ENCODE measurements at regions not wholly inside any gene's neighbourhood (a gene's known extent, or its start where the extent isn't known, plus 50 kb on each side); places are given as distances from the start of the nearest gene placed in this dataset.

GRCh38 chr6:134624781-134625180 lies 306.9 kb upstream of the SGK1 start:
- H3K4me3 Mint-ChIP-seq, result no peak overlapping the region
- H3K4me2 ChIP-seq, result no peak overlapping the region
- no peak for TF ChIP-seq EZH2 (IDR thresholded peaks at IDR 0.05)
- TF ChIP-seq EZH2phosphoT487 (IDR thresholded peaks at IDR 0.05), result no peak
- TF ChIP-seq CTCF (IDR thresholded peaks at IDR 0.05), result no peak

GRCh38 chr6:134623401-134623800 lies 305.5 kb upstream of the SGK1 start:
- Histone ChIP-seq H3K9ac (no peak overlapping the region), H3K27me3 (no peaks in the 10 kb centered on the region), H3K36me3 (no peaks in the 10 kb centered on the region), H3K4me3 (no peak overlapping the region), H4K20me1 (ENCODE audit: low read depth) (no peaks in the 10 kb centered on the region), H3K27ac (peak overlapping the region; percentile 80), H3F3A (ENCODE audit: low read depth) (peaks cover 22% of the 10 kb centered on the region), H3K4me1 (peaks cover 10% of the 10 kb centered on the region), H3K4me2 (no peak overlapping the region), H2AFZ (replicated peaks) (no peak overlapping the region), H3K9me3 (ENCODE audit: low read depth) (no peaks in the 10 kb centered on the region), H3K79me2 (ENCODE audit: low read depth) (no peaks in the 10 kb centered on the region)
- H3K27me3 Mint-ChIP-seq (ENCODE audit: insufficient read depth, low read depth), result no peaks in the 10 kb centered on the region
- H3K9me3 Mint-ChIP-seq, result no peaks in the 10 kb centered on the region
- TF ChIP-seq EZH2 (IDR thresholded peaks at IDR 0.05) (no peak), EZH2phosphoT487 (IDR thresholded peaks at IDR 0.05) (no peak), CTCF (IDR thresholded peaks at IDR 0.05) (no peak)
- peak overlapping the region; percentile 57 for H3K27ac Mint-ChIP-seq
- H3K4me1 Mint-ChIP-seq, result peaks cover 20% of the 10 kb centered on the region
- H3K4me3 Mint-ChIP-seq, result no peak overlapping the region
- no peaks in the 10 kb centered on the region for H3K36me3 Mint-ChIP-seq
- no peak for DNase-seq (ENCODE audit: low spot score)

More at GRCh38 chr6:134624781-134625180, 306.9 kb upstream of the SGK1 start:
- H3K4me3 ChIP-seq, result no peak overlapping the region
- no peak overlapping the region for H3K27ac ChIP-seq
- peaks cover 10% of the 10 kb centered on the region for H3K4me1 ChIP-seq
- H3K36me3 Mint-ChIP-seq, result no peaks in the 10 kb centered on the region
- H3K36me3 ChIP-seq, result no peaks in the 10 kb centered on the region
- no peaks in the 10 kb centered on the region for H3K79me2 ChIP-seq (ENCODE audit: low read depth)
- H3K27me3 ChIP-seq, result no peaks in the 10 kb centered on the region
- peaks cover 22% of the 10 kb centered on the region for H3F3A ChIP-seq (ENCODE audit: low read depth)
- H3K27ac Mint-ChIP-seq, result no peak overlapping the region
- H4K20me1 ChIP-seq (ENCODE audit: low read depth), result no peaks in the 10 kb centered on the region
- no peak for DNase-seq (ENCODE audit: low spot score)
- no peaks in the 10 kb centered on the region for H3K9me3 ChIP-seq (ENCODE audit: low read depth)
- no peaks in the 10 kb centered on the region for H3K9me3 Mint-ChIP-seq
- no peak overlapping the region for H2AFZ ChIP-seq (replicated peaks)
- no peak overlapping the region for H3K9ac ChIP-seq
- peaks cover 20% of the 10 kb centered on the region for H3K4me1 Mint-ChIP-seq
- H3K27me3 Mint-ChIP-seq (ENCODE audit: insufficient read depth, low read depth), result peaks cover 3% of the 10 kb centered on the region

GRCh38 chr6:134622382-134623173 lies 304.7 kb upstream of the SGK1 start:
- no peaks in the 10 kb centered on the region for H3K36me3 Mint-ChIP-seq
- no peaks in the 10 kb centered on the region for H3K9me3 ChIP-seq (ENCODE audit: low read depth)
- DNase-seq (ENCODE audit: low spot score), result peak; percentile 38
- no peaks in the 10 kb centered on the region for H4K20me1 ChIP-seq (ENCODE audit: low read depth)
- peaks cover 20% of the 10 kb centered on the region for H3K4me1 Mint-ChIP-seq
- peak overlapping the region; percentile 80 for H3K27ac ChIP-seq
- H3K9me3 Mint-ChIP-seq, result no peaks in the 10 kb centered on the region
- H3K4me1 ChIP-seq, result peaks cover 10% of the 10 kb centered on the region
- no peaks in the 10 kb centered on the region for H3K36me3 ChIP-seq
- H3K9ac ChIP-seq, result no peak overlapping the region
- H2AFZ ChIP-seq (replicated peaks), result no peak overlapping the region
- TF ChIP-seq EZH2 (IDR thresholded peaks at IDR 0.05) (no peak), CTCF (IDR thresholded peaks at IDR 0.05) (no peak), EZH2phosphoT487 (IDR thresholded peaks at IDR 0.05) (no peak)
- no peak overlapping the region for H3K4me2 ChIP-seq
- H3K27ac Mint-ChIP-seq, result peak overlapping the region; percentile 6
- H3K4me3 ChIP-seq, result no peak overlapping the region
- no peaks in the 10 kb centered on the region for H3K27me3 Mint-ChIP-seq (ENCODE audit: insufficient read depth, low read depth)
- no peaks in the 10 kb centered on the region for H3K79me2 ChIP-seq (ENCODE audit: low read depth)
- H3K27me3 ChIP-seq, result no peaks in the 10 kb centered on the region
- H3K4me3 Mint-ChIP-seq, result no peak overlapping the region
- H3F3A ChIP-seq (ENCODE audit: low read depth), result peaks cover 22% of the 10 kb centered on the region

Data from neural progenitor cell (in vitro differentiated cells).